G401 (cell line): ENCODE measurements at regions not wholly inside any gene's neighbourhood (a gene's known extent, or its start where the extent isn't known, plus 50 kb on each side); places are given as distances from the start of the nearest gene placed in this dataset.

Experiments
- DNase-seq: peaks from one replicate; pipeline ENCODE4 v3.0.0-alpha.2; 2015; ENCODE audit warnings: low spot score
- in situ Hi-C: cut with HindIII; loops from 2 replicates; pipeline ENCODE4 v1.10.0; 2016; ENCODE audit warnings: low sequenced_read_pairs, mixed read lengths

- in situ Hi-C loops, result no loop called here
- DNase-seq, result no peak
Observed at GRCh38 chr18:78378403-78378802, 601.2 kb upstream of the SALL3 start.

- in situ Hi-C loops, result no loop called here
Observed at GRCh38 chr18:78378983-78379382, 600.6 kb upstream of the SALL3 start.

GRCh38 chr18:78390348-78390951 is 589.2 kb upstream of the SALL3 start:
- in situ Hi-C loops, result no loop called here
- DNase-seq, result no peak

More at GRCh38 chr18:78378983-78379382, 600.6 kb upstream of the SALL3 start:
- DNase-seq, result no peak

DNA sequence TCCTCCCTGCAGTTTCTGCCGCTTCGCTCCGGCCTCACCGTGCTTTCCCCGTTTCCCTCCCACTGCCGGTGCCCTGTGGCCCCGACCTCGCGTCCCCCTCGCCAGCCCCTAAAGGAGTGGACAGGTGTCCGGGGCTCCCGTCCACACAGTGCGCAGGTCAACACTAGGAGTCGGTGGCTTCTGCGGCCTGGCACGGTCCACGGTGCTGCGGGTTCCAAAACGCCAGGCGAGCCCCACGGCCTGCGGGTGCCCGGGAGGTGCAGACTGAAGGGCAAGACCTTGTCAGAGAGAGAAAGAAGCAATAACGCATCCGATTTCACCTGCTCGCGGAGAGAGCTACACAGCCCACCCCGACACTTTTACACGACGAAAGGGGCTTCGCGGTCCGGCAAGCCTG is 588.7 kb upstream of the SALL3 start:
- in situ Hi-C loops, result no loop called here
- DNase-seq, result no peak

DNA sequence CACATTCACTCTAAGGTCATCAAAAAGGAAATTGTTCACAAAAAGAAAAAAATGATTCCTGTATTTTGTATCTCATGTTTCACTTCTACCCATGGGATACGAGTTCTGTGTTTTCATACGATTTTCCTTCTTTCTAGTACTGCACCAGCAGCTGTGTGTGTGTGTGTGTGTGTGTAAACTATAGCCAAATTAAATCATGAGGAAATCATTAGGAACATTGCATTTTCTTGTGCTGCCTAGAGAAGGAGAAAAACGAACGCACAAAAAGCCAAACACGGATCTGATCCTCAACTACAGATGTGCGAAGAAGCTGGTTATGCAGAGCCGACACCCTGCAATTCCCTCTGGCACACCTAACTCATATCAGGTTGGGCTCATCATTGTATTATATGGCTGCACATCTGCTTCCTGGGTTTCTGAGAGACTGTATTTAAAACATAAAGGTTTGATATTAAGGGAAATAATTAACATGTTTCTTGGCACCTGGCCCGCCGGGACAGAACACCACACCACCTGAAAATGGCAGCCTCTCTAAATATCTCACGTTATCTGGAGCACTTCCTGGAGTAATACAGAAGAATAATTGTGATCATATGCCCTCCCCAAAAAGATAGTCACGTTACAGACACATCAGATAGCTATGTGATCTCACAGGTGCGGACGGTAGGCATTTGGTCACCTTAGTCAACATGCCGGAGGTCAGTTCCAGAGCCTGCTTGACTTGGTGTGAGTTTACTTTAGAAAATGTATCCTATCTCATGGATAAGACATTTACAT is 586.3 kb upstream of the SALL3 start:
- no peak for DNase-seq
- in situ Hi-C loops, result no loop called here

DNA sequence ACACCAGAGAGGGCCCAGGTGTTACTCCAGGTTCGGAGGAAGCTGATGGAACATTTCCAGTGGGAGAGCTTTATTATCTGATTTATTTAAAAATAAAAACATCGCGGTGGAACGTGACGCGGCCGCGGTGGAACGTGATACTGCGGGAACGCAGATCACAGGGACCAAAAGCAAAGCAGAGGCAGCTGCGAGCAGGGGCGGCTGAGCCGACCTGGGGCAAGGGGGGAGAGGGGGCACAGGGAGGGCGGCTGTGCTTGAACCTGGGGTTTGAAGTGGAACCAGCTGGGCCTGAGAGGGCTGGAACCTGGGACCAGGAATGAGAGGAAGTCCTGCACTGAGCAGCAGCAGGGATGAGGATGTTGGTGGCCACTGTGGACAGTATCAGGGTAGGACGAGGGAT is 583.5 kb upstream of the SALL3 start:
- no peak for DNase-seq
- in situ Hi-C loops, result no loop called here

GRCh38 chr18:78396756-78397155 is 582.9 kb upstream of the SALL3 start:
- DNase-seq, result no peak
- in situ Hi-C loops, result no loop called here

DNA sequence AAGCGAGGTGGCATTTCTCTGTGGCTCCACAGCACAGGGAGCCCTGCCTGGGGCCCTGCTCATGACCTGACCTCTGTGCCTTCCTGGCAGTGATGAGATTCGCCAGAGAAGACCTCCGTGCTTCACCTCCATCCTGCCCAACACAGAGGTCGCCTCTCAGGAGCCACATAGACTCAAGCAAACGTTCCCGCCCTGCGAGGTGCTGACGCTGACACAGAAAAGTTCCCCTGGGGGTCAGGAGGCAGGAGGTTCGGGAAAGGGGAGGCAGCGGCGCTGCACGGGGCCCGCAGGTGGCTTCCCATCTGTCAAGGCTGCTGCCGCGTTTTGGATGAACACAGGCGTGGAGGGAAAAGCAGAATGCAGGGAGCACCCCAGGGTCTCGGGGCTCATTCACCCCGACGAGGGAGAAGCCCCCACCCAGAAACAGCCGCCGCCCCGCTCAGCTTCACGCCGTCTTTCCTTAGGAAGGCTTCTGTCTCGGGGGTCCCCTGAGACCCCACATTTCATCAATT is 579.6 kb upstream of the SALL3 start:
- in situ Hi-C loops, result no loop called here
- DNase-seq, result no peak

GRCh38 chr18:78402440-78402839 is 577.2 kb upstream of the SALL3 start:
- no peak for DNase-seq
- in situ Hi-C loops, result no loop called here

DNA sequence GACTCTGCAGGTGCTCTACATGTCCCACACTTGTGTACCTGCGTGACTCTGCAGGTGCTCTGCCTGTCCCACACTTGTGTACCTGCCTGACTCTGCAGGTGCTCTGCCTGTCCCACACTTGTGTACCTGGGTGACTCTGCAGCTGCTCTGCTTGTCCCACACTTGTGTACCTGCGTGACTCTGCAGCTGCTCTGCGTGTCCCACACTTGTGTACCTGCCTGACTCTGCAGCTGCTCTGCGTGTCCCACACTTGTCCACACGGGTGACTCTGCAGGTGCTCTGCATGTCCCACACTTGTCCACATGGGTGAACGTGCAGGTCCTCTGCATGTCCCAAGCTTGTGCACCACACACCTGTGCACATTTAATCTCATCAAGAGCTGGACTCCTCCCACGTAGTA is 576.7 kb upstream of the SALL3 start:
- no peak for DNase-seq
- in situ Hi-C loops, result no loop called here

- DNase-seq, result no peak
- in situ Hi-C loops, result no loop called here
Observed at GRCh38 chr18:78403371-78403770, 576.2 kb upstream of the SALL3 start.

DNA sequence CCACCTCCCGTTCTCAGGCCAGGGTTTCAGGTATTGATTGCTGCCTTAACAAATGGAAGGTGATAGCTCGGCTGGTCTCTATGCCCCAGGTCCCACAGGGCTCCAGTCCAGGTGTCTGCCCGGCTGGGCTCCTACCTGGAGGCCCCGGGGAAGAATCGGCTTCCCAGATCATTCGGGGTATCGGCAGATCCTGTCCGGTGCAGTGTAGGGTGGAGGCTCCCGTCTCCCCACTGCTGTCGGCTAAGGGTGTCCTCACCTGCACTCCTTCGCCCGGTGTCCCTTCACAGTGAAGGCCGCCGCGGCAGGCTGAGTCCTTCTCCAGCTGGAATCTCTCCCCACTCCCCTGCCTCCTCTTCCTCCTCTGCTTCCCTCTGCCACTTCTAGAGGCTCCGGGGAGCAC is 573.9 kb upstream of the SALL3 start:
- in situ Hi-C loops, result no loop called here
- DNase-seq, result no peak

DNA sequence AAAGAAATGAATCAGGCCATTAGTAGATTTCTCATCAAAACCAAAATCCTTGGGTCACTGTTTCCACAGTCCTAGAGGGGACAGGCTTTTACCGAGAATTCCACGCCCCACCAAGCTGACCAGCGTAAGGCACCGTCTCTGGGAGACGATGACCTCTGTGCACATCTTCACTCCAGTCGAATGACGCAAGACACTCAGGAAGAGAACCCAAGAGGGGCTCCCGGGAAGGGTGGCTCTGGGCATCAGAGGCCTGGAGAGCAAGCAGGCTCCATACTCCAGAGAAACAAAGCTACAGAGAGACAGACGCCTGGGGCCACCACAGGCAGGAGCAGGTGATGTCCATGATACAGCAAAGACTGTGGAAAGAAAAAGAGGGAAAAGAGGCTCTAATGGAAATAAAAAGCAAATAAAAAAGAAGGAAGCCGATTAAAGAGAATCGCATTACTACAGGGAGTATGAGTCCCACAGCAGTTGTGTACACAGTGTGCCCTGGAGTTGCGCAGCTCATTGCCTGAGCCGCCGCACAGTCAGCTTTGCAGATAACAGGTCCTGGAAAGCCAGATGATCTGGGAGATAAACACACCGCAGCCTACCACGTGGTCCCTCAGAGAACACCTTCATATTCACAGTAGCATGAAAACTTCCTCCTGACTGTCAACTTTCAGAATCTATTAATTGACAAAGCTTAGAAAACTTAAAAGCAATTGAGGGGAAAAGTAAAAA is 572.7 kb upstream of the SALL3 start:
- in situ Hi-C loops, result no loop called here
- DNase-seq, result no peak

DNA sequence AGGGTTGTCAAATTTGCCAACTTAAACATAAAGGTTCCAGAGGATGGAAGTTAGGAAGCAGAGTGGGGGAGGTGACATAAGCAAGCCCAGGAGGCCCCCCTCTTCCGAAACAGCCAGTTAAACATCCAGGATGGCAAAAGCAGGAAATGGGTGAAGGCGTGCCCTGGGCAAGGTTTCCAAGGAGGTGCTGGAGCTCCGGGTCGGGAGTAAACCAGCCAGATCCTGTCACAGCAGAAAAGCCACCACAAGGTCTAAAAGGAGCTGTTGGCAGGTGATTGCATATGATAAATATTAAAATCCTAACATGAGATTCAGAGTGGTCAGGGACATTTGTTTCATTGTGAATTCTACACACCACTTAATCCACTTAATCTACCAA is 572.2 kb upstream of the SALL3 start:
- in situ Hi-C loops, result no loop called here
- no peak for DNase-seq

DNA sequence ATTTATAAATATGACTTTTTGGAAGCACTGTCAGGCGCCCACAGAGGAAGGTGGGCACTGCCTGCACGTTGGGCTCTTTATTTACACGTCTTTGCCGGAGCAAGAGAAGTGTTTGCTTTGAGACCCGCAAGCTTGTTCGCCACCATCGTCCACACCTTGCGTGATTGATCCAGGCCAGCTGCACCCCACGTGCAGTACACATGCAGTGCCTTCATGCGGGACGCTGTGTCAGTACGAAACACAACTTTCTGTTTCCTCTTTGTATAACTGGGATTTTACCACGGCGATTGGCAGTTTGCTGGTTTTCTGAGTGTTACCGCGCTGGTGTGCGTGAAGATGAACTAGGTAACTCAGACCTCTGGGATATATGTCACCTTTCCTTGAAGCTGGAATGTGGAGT is 571.0 kb upstream of the SALL3 start:
- in situ Hi-C loops, result no loop called here
- DNase-seq, result no peak

DNA sequence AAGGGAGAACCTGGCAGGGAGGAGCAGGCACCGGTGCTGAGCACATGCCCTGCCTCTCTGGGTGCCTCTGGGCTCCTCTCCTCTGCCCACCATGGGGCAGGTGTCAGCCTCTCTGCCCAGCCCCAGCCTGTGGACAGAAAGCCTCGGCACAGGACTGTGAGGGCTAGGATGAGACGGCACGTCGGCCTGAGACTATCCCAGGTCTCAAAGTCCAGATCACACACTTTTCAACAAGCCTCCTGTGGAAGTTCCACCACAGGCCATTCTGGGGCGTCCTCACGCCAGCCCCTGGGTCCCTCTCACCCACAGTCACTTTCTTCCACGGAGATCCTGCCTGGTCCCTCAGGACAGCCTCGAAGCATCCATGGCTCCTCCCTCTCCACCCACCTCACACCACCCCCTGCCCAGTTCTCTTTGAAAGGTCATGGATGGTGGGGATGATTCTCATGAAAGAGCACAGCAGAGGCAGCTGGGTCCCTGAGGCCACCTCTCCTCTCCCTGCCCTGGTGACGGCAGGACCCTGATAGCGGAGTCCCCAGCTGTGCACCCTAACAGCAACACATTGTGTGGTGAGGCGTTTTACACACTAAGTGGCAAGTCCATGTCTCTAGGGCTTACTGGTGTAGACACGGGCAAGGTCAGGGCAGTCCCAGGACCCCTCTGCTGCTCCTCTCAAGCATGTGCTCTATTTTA is 569.4 kb upstream of the SALL3 start:
- in situ Hi-C loops, result no loop called here
- DNase-seq, result no peak

DNA sequence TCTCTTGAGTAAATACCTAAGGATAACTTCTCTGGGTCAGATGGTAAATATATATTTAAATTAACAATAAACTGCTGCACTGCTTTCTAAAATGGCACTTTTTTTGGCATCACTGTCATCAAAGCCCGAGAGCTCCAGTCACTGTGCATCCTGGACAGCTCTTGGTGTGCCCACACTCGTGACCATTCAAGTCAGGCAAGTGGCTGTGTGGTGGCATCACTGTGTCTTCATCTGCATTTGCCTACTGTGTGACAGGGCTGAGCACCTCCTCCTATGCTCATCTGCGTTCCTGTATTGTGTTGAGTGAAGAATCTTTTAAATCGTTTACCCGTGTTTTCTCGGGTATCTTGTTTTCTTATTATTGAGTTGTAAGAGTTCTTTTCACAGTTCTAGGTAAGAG is 568.1 kb upstream of the SALL3 start:
- in situ Hi-C loops, result no loop called here
- no peak for DNase-seq

GRCh38 chr18:78414302-78414701 is 565.3 kb upstream of the SALL3 start:
- in situ Hi-C loops, result no loop called here

GRCh38 chr18:78416853-78417252 is 562.8 kb upstream of the SALL3 start:
- in situ Hi-C loops, result no loop called here
- DNase-seq, result no peak

More at GRCh38 chr18:78414302-78414701, 565.3 kb upstream of the SALL3 start:
- no peak for DNase-seq

GRCh38 chr18:78418379-78418778 is 561.2 kb upstream of the SALL3 start:
- in situ Hi-C loops, result no loop called here
- DNase-seq, result no peak
